AG04450 (cell line): ENCODE measurements at regions not wholly inside any gene's neighbourhood (a gene's known extent, or its start where the extent isn't known, plus 50 kb on each side); places are given as distances from the start of the nearest gene placed in this dataset.

Experiments used
- CTCF ChIA-PET: fragments of 300-600, 350-600 bp; formaldehyde crosslinking; extraction: SDS; loops from one replicate; lab custom pipeline; 2022; ENCODE audit warnings: antibody characterized with exemption, inconsistent platforms; lab: Charles Lee
- POLR2A ChIA-PET: fragments of 350-600 bp; formaldehyde crosslinking; extraction: SDS; loops from one replicate; lab custom pipeline; 2021; ENCODE audit warnings: antibody characterized with exemption, inconsistent platforms; lab: Yijun Ruan, JAX
- DNase-seq: peaks from one replicate; pipeline ENCODE4 v3.0.0-alpha.2; 2011; ENCODE audit warnings: low read depth, low spot score
- H3K27ac ChIP-seq: one replicate; pipeline ENCODE4 v1.5.1; 2012; ENCODE audit warnings: low read depth, low read length, control low read depth
- H3K27me3 ChIP-seq: one replicate; pipeline ENCODE4 v1.6.0; 2012; ENCODE audit warnings: low read length; ENCODE audit not compliant: control insufficient read depth, insufficient read depth
- H3K4me3 ChIP-seq: 2 replicates; pipeline ENCODE4 v1.5.1; 2011; ENCODE audit warnings: mild to moderate bottlenecking, low read depth, low read length, control low read depth
- H3K9me3 ChIP-seq: 2 replicates; pipeline ENCODE4 v1.5.1; 2012; ENCODE audit warnings: low read length; ENCODE audit not compliant: control insufficient read depth, insufficient read depth
- CTCF ChIP-seq: IDR thresholded peaks from 2 replicates; pipeline ENCODE4 v1.5.1; 2011; ENCODE audit warnings: low read depth, low read length, control low read depth, inconsistent platforms

- POLR2A ChIA-PET = no interaction called here
- TF ChIP-seq CTCF = no peak
- Histone ChIP-seq H3K27ac (no peak overlapping the region), H3K9me3 (no peaks in the 10 kb centered on the region), H3K4me3 (no peak overlapping the region), H3K27me3 (no peaks in the 10 kb centered on the region)
- DNase-seq = no peak
- CTCF ChIA-PET = no interaction called here
Observed at GRCh38 chr3:147940405-147941193, 531.4 kb downstream of the ZIC1 start.

DNA sequence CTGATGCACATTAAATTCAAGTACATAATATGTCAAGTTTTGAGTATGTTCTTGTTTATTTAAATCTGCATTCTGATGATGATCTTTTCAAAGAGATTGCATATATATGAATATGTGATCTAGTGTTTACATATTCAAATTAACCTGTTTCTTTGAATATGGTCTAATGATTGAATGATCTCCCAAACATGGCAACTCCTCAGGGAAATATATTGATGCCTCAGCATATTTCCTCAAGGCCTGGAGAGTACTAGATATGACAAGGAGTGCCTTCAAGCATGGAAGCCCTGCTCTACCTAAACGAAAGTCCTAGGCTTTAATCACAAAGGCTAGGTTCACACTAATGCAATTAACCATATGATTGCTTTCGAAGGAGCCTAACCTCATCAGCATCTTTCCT is 532.8 kb downstream of the ZIC1 start:
- Histone ChIP-seq H3K27ac (no peak overlapping the region), H3K4me3 (no peak overlapping the region), H3K9me3 (no peaks in the 10 kb centered on the region), H3K27me3 (no peaks in the 10 kb centered on the region)
- CTCF ChIA-PET = no interaction called here
- POLR2A ChIA-PET = no interaction called here
- no peak for DNase-seq
- no peak for TF ChIP-seq CTCF

GRCh38 chr3:147943265-147943945 is 534.2 kb downstream of the ZIC1 start:
- Histone ChIP-seq H3K4me3 (peak overlapping the region; percentile 14; the same call in 1 of the 2 replicates), H3K9me3 (no peaks in the 10 kb centered on the region), H3K27me3 (no peaks in the 10 kb centered on the region), H3K27ac (peak overlapping the region; percentile 92)
- CTCF ChIA-PET = no interaction called here
- no peak for TF ChIP-seq CTCF
- DNase-seq = peak; percentile 71
- POLR2A ChIA-PET = no interaction called here

GRCh38 chr3:147945968-147946519 is 536.9 kb downstream of the ZIC1 start:
- Histone ChIP-seq H3K9me3 (no peaks in the 10 kb centered on the region), H3K4me3 (peak overlapping the region; percentile 43), H3K27ac (peak overlapping the region; percentile 59), H3K27me3 (no peaks in the 10 kb centered on the region)
- DNase-seq = peak; percentile 88
- peak; percentile 90 for TF ChIP-seq CTCF
- ChIA-PET CTCF (interaction anchor here (0.6 to 2.3 kb wide), 34 partner anchors 9 to 936 kb away, joined by 3 to 38 read pairs (median 5); no protein-coding TSS in a partner anchor), POLR2A (interaction anchor here (0.7 to 1.0 kb wide), 4 partner anchors 9 to 1009 kb away, joined by 3 read pairs; no protein-coding TSS in a partner anchor)
